ENCODE measurements at regions not wholly inside any gene's neighbourhood (a gene's known extent, or its start where the extent isn't known, plus 50 kb on each side); places are given as distances from the start of the nearest gene placed in this dataset.
A peak's percentile ranks its signal among the peaks of the same experiment; 100 is the strongest.

DNA sequence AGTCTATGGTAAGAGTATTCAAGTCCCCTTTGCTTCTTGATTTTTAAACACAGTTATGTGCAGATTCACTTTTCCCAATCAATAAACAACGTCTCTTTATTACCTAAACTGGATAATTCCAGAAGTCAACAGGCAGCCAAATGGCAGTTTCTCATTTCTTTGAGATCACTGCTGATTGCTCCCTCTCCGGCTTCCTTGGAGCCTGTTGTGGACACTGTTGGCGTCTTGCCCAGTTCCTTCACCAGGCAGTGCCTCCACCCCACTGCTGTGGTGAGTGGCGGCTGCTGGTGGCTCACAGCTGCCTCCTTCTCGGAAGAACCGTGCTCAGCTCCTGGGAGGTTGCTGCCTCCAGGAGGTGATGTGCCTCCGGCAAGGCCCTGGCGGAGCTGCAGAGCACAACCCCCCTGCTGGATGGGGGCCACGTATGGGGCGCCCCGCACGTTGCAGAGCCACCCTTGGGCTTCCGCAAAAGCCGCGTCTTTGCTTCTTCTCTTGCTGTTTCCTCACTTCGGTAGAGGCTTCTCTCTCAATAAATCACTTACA lies 105.1 kb upstream of the CNKSR3 start:
- H3K4me3 ChIP-seq (replicated peaks; ENCODE audit: low read depth, low read length), result no peak overlapping the region
- DNase-seq (ENCODE audit: low read depth), result peak; percentile 87
- TF ChIP-seq CTCF (IDR thresholded peaks at IDR 0.05; ENCODE audit: low read length, missing control alignments), result peak; percentile 2

GRCh38 chr6:154617175-154617574 lies 106.7 kb upstream of the CNKSR3 start:
- no peak for TF ChIP-seq CTCF (IDR thresholded peaks at IDR 0.05; ENCODE audit: low read length, missing control alignments)
- DNase-seq (ENCODE audit: low read depth), result no peak
- no peak overlapping the region for H3K4me3 ChIP-seq (replicated peaks; ENCODE audit: low read depth, low read length)

DNA sequence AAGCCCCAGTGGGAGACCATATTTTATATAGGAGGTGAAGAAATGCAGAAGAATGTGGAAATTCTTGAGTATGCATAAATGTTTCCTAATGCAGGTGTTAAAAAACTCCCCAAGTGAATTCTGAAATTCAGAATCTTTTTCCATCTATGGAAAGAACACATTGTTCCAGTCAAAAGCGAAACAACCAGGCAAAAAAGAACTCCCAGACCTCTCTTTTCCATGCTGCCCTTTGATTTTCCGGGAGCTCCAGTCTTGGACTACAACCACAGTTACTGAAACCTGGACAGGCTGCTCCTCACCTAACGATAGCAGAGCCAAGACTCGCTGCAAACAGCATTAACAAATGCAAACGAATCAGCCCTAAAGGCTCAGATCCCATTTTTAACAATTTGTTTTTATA lies 108.7 kb upstream of the CNKSR3 start:
- DNase-seq (ENCODE audit: low read depth), result no peak
- no peak for TF ChIP-seq CTCF (IDR thresholded peaks at IDR 0.05; ENCODE audit: low read length, missing control alignments)

DNA sequence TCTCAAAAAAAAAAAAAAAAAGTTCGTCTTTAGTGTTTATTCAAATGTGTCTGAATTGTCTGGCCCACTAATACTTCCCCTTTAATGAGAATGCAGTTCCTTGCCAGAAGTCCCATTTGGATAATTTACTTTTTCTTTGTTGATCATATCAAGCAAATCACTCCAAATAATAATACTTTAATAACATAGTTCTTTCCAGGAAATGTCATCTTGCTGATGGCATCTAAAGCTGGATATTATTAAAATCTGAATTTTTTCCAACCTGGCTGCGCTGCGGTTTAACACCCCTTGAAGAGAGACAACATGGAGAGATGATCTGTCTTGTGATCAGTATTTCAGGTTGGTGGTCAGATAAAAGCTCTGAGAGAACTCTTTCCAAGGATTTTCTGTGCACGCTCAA lies 111.2 kb upstream of the CNKSR3 start:
- H3K4me3 ChIP-seq (replicated peaks; ENCODE audit: low read depth, low read length), result no peak overlapping the region
- no peak for DNase-seq (ENCODE audit: low read depth)
- no peak for TF ChIP-seq CTCF (IDR thresholded peaks at IDR 0.05; ENCODE audit: low read length, missing control alignments)

More for the DNA sequence above, 108.7 kb upstream of the CNKSR3 start:
- no peak overlapping the region for H3K4me3 ChIP-seq (replicated peaks; ENCODE audit: low read depth, low read length)

- no peak for DNase-seq (ENCODE audit: low read depth)
- TF ChIP-seq CTCF (IDR thresholded peaks at IDR 0.05; ENCODE audit: low read length, missing control alignments), result no peak
- H3K4me3 ChIP-seq (replicated peaks; ENCODE audit: low read depth, low read length), result no peak overlapping the region
These were observed 110.4 kb upstream of the SCAF8 start for GRCh38 chr6:154622618-154623336.

- H3K4me3 ChIP-seq (replicated peaks; ENCODE audit: low read depth, low read length), result no peak overlapping the region
- no peak for TF ChIP-seq CTCF (IDR thresholded peaks at IDR 0.05; ENCODE audit: low read length, missing control alignments)
- no peak for DNase-seq (ENCODE audit: low read depth)
These were observed 109.8 kb upstream of the SCAF8 start for GRCh38 chr6:154623391-154623790.
